HT1080 (cell line): ENCODE measurements at regions not wholly inside any gene's neighbourhood (a gene's known extent, or its start where the extent isn't known, plus 50 kb on each side); places are given as distances from the start of the nearest gene placed in this dataset.
A peak's percentile ranks its signal among the peaks of the same experiment; 100 is the strongest.
"Not testable (repeated sequence)": the region's sequence is repeated elsewhere in the genome, so short reads cannot be mapped to it uniquely, and the experiment has no call there.

Experiments
- DNase-seq: peaks from one replicate; pipeline ENCODE4 v3.0.0-alpha.2; 2015; ENCODE audit warnings: low read depth

- no peak for DNase-seq
Observed at GRCh38 chr10:20658158-20658557, 239.0 kb downstream of the NEBL start.

GRCh38 chr10:20656886-20657285 is 240.2 kb downstream of the NEBL start:
- DNase-seq, result no peak

GRCh38 chr10:20652424-20652823 is 244.7 kb downstream of the NEBL start:
- not testable (repeated sequence) for DNase-seq

- no peak for DNase-seq
Observed at GRCh38 chr10:20648263-20648874, 248.7 kb downstream of the NEBL start.

- no peak for DNase-seq
Observed at GRCh38 chr10:20647756-20648155, 249.4 kb downstream of the NEBL start.

GRCh38 chr10:20644421-20644820 is 252.7 kb downstream of the NEBL start:
- no peak for DNase-seq

- no peak for DNase-seq
Observed at GRCh38 chr10:20641605-20642004, 255.5 kb downstream of the NEBL start.

- no peak for DNase-seq
Observed at GRCh38 chr10:20635570-20635969, 261.5 kb downstream of the NEBL start.

- DNase-seq, result no peak
Observed at GRCh38 chr10:20634839-20635238, 262.3 kb downstream of the NEBL start.

- no peak for DNase-seq
Observed at GRCh38 chr10:20633714-20634113, 263.4 kb downstream of the NEBL start.

- DNase-seq, result no peak
Observed at GRCh38 chr10:20632696-20633095, 264.4 kb downstream of the NEBL start.

GRCh38 chr10:20631229-20631628 is 265.9 kb downstream of the NEBL start:
- no peak for DNase-seq

- DNase-seq, result peak; percentile 17
Observed at GRCh38 chr10:20630092-20630643, 266.9 kb downstream of the NEBL start.

GRCh38 chr10:20627946-20628507 is 269.1 kb downstream of the NEBL start:
- DNase-seq, result no peak

- no peak for DNase-seq
Observed at GRCh38 chr10:20627087-20627486, 270.0 kb downstream of the NEBL start.

GRCh38 chr10:20625868-20626267 is 271.2 kb downstream of the NEBL start:
- no peak for DNase-seq

- DNase-seq, result no peak
Observed at GRCh38 chr10:20624642-20625041, 272.5 kb downstream of the NEBL start.

GRCh38 chr10:20623546-20623945 is 273.6 kb downstream of the NEBL start:
- no peak for DNase-seq

GRCh38 chr10:20622531-20623211 is 274.4 kb downstream of the NEBL start:
- DNase-seq, result no peak

GRCh38 chr10:20620981-20621380 is 276.1 kb downstream of the NEBL start:
- no peak for DNase-seq

GRCh38 chr10:20618011-20618547 is 279.0 kb downstream of the NEBL start:
- DNase-seq, result no peak
